Neutrophil (primary cell): ENCODE measurements at regions not wholly inside any gene's neighbourhood (a gene's known extent, or its start where the extent isn't known, plus 50 kb on each side); places are given as distances from the start of the nearest gene placed in this dataset.

ENCODE experiments used
- H3K27ac ChIP-seq: fragments of 200-600 bp; sonication (generic); 2 replicates; pipeline ENCODE4 v1.5.1; 2016; ENCODE audit warnings: mild to moderate bottlenecking, moderate library complexity
- H3K27me3 ChIP-seq: fragments of 200-600 bp; sonication (generic); 2 replicates; pipeline ENCODE4 v1.6.0; 2016; ENCODE audit warnings: mild to moderate bottlenecking
- H3K36me3 ChIP-seq: fragments of 200-600 bp; sonication (generic); 2 replicates; pipeline ENCODE4 v1.5.1; 2017
- H3K4me1 ChIP-seq, 2 experiments: fragments of 200-600 bp in 1 of 2; sonication (generic) in 1 of 2; 1 replicate in 1 of 2; 2 replicates in 1 of 2; pipeline versions ENCODE4 v1.5.1 to v1.6.1; 2013 to 2016; ENCODE audit warnings: low read depth in 1 of 2, low read length in 1 of 2, mild to moderate bottlenecking in 1 of 2, moderate library complexity in 1 of 2; ENCODE audit not compliant: control insufficient read depth in 1 of 2, insufficient read depth in 1 of 2
- H3K4me3 ChIP-seq, 2 experiments: fragments of 200-600 bp in 1 of 2; sonication (generic) in 1 of 2; 1 replicate in 1 of 2; 2 replicates in 1 of 2; pipeline ENCODE4 v1.5.1; 2013 to 2016; ENCODE audit warnings: low read depth in 1 of 2, low read length in 1 of 2, mild to moderate bottlenecking in 1 of 2, moderate library complexity in 1 of 2
- H3K9me3 ChIP-seq: fragments of 200-600 bp; sonication (generic); 2 replicates; pipeline ENCODE4 v1.5.1; 2016
- TF ChIP-seq, protein P1 (sequence below): fragments of 200-600 bp; sonication (generic); IDR thresholded peaks from 2 replicates; pipeline ENCODE4 v1.5.1; 2016; ENCODE audit warnings: antibody characterized with exemption

DNA sequence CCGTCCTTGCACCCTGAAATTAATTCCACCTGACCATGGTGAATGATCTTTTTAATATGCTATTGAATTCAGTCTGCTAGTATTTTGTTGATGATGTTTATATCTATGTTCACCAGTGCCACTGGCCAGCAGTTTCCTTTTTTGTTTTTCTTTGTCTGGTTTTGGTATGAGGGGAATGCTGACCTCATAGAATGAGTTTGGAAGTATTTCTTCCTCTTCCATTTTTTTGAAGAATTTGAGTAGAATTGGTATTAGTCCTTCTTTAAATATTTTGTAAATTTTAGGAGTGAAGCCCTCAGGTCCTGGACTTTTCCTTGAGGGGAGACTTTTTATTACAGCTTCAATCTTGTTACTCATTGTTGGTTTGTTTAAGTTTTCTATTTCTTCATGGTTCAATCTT, 231.6 kb downstream of the MRPL39 start:
- Histone ChIP-seq H3K36me3 (no peaks in the 10 kb centered on the region), H3K4me1 (no peaks in the 10 kb centered on the region), H3K27ac (no peak overlapping the region), H3K27me3 (no peaks in the 10 kb centered on the region), H3K9me3 (no peaks in the 10 kb centered on the region), H3K4me3 (no peak overlapping the region)
- TF ChIP-seq, protein P1, sequence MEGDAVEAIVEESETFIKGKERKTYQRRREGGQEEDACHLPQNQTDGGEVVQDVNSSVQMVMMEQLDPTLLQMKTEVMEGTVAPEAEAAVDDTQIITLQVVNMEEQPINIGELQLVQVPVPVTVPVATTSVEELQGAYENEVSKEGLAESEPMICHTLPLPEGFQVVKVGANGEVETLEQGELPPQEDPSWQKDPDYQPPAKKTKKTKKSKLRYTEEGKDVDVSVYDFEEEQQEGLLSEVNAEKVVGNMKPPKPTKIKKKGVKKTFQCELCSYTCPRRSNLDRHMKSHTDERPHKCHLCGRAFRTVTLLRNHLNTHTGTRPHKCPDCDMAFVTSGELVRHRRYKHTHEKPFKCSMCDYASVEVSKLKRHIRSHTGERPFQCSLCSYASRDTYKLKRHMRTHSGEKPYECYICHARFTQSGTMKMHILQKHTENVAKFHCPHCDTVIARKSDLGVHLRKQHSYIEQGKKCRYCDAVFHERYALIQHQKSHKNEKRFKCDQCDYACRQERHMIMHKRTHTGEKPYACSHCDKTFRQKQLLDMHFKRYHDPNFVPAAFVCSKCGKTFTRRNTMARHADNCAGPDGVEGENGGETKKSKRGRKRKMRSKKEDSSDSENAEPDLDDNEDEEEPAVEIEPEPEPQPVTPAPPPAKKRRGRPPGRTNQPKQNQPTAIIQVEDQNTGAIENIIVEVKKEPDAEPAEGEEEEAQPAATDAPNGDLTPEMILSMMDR, result no peak

DNA sequence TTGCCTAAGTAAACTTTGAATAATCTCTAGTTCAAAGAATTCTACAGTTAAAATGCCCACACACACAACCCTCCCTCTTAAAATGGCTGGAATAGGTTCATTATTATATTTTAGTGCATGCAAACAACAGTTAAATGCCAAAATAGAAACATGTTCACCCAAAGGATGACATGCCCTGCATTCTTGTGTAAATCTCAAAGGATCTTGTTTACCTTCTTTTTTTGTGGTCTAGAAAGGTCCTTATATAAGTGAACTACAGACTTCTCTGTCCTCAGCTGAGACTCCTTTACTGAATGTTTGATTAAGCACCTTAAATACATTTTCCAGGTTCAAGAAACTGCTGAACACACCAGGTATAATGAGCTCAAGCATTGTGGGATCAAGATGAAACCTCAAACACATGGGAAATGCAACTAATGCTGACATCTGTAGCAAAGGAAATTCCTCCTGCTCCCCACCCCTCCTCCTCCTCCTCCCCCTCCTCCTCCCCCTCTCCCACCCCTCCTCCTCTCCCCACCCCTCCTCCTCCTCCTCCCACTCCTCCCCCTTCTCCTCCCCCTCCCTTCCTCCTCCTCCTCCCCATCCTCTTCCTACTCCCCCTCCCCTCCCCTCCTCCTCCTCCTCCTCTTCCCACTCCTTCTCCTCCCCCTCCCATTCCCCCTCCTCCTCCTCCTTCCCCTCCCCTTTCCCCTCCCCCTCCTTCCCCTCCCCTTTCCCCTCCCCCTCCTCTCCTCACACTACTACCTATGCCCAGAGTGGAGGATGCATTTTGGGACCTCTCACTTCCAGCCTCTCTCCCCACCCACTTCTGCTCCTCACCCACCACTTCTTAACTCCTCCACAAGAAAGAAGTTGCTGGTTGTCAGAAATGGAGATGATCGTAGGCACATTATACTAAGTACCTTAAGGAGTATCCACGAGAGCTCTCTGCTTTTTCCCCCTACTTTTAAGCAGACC, 233.9 kb downstream of the MRPL39 start:
- Histone ChIP-seq H3K9me3 (no peaks in the 10 kb centered on the region), H3K27ac (no peak overlapping the region), H3K4me3 (no peak overlapping the region), H3K4me1 (no peaks in the 10 kb centered on the region), H3K36me3 (no peaks in the 10 kb centered on the region), H3K27me3 (no peaks in the 10 kb centered on the region)
- TF ChIP-seq, protein P1, result no peak

DNA sequence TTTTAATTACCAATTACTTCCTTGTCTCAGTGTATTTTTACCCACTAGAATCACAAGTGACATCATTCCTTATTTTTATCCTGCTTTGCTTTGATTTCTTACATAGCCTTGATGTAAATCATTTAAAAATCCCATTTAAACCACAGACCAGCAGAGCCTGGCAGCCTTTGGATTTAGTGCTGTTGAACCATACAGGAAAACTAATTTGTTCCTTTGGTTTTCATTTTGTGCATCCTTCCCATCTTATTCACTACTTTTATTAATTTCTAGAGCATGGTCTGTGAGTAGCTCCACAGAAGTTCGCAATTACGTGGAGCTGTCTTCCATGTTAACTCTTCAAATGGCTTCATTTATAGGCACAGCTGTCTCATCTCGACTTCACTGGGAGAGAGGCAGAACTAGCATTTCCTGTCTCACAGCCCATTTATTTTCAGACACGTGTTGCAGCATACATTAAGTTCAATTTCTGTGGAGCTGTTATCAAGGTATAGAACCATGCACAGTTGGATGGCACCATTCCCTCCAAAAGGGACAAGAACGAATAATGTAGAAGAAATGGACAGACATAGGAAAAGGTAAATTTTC, 235.3 kb downstream of the MRPL39 start:
- Histone ChIP-seq H3K4me3 (no peak overlapping the region), H3K4me1 (no peaks in the 10 kb centered on the region), H3K27ac (no peak overlapping the region), H3K27me3 (no peaks in the 10 kb centered on the region), H3K36me3 (no peaks in the 10 kb centered on the region), H3K9me3 (no peaks in the 10 kb centered on the region)
- TF ChIP-seq, protein P1, result no peak

DNA sequence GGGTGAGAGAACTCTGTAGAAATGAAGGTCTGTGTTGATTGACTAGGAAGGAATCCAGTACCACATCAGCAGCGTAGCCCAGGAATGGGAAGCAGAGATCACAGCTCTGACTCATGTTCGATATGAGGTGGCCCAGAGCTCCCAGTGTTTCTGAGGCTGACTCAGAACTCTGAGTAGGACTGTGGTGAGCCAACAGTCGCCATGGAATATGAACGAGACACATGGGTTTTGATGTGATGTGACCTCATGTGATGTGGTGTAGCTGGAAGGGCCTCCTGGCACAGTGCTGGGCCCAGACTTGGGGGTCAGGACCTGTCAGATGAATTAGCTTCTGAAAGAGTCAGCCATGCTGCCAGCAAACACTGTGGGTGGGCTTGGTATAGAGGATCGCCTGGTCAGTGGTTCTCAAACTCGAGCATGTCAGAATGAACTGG, 237.0 kb downstream of the MRPL39 start:
- no peak overlapping the region for H3K27ac ChIP-seq

DNA sequence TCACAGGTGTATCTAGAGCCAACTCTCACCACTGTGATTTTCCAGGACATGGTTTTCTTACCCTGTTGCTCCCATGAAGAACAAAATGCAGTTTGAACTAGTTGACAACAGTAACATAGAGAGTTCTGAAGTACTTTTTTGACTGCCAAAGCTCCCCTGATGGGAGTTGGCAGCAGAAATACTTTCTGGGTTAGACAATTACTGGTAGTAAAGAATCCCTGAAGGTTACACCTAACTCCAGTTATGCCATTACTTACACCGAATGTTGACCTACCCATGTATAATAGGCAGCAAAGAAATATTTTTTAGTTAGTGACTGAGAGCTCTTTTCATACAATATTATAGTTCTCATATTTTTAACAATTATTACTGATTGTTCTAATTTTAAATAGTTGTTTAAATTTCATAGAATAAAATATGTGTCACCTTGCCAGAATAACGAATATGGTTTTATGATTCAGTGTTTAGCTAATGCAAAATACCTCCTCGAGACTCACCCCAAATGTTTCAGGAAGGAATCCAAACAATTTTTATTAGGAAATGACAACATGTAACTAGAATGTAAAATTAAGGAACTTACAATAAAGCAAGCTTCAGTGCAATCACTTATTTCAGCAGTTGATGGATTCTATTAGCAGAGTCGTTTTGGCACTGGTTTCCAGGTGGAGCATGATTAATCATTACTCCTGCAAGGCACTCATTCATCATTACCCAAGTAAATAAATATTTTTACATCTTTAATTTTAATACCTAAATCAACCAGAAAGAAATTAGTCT, 237.6 kb downstream of the MRPL39 start:
- no peaks in the 10 kb centered on the region for H3K9me3 ChIP-seq
- no peaks in the 10 kb centered on the region for H3K36me3 ChIP-seq
- H3K27me3 ChIP-seq, result no peaks in the 10 kb centered on the region
- no peaks in the 10 kb centered on the region for H3K4me1 ChIP-seq
- H3K4me3 ChIP-seq, result no peak overlapping the region
- TF ChIP-seq, protein P1, result no peak
- H3K27ac ChIP-seq, result no peak overlapping the region

More for the DNA sequence above, 237.0 kb downstream of the MRPL39 start:
- TF ChIP-seq, protein P1, result no peak
- H3K27me3 ChIP-seq, result no peaks in the 10 kb centered on the region
- H3K4me3 ChIP-seq, result no peak overlapping the region
- no peaks in the 10 kb centered on the region for H3K9me3 ChIP-seq
- H3K4me1 ChIP-seq, result no peaks in the 10 kb centered on the region
- H3K36me3 ChIP-seq, result no peaks in the 10 kb centered on the region
